Esophagus muscularis mucosa (tissue), 3 donors: ENCODE measurements at regions not wholly inside any gene's neighbourhood (a gene's known extent, or its start where the extent isn't known, plus 50 kb on each side); places are given as distances from the start of the nearest gene placed in this dataset.

Experiments
- CTCF ChIP-seq, 3 experiments: fragments of 200-600 bp in 2 of 3; fragments of 450-650 bp in 1 of 3; sonication (generic) in 2 of 3; IDR thresholded peaks; one replicate each; pipeline ENCODE4 v1.5.1; 2017 to 2019; ENCODE audit warnings: antibody characterized with exemption in 3 of 3, mild to moderate bottlenecking in 2 of 3, moderate library complexity in 1 of 3
- POLR2A ChIP-seq: fragments of 450-650 bp; IDR thresholded peaks from one replicate; pipeline ENCODE4 v1.6.1; 2017; ENCODE audit warnings: antibody characterized with exemption, moderate library complexity, mild to moderate bottlenecking, low read depth

GRCh38 chr3:154981201-154981600 is 98.9 kb upstream of the MME start:
- no peak for TF ChIP-seq CTCF (IDR thresholded peaks at IDR 0.05)
- TF ChIP-seq POLR2A = no peak
